ENCODE measurements at regions not wholly inside any gene's neighbourhood (a gene's known extent, or its start where the extent isn't known, plus 50 kb on each side); places are given as distances from the start of the nearest gene placed in this dataset.
"Not testable (repeated sequence)": the region's sequence is repeated elsewhere in the genome, so short reads cannot be mapped to it uniquely, and the experiment has no call there.

DNA sequence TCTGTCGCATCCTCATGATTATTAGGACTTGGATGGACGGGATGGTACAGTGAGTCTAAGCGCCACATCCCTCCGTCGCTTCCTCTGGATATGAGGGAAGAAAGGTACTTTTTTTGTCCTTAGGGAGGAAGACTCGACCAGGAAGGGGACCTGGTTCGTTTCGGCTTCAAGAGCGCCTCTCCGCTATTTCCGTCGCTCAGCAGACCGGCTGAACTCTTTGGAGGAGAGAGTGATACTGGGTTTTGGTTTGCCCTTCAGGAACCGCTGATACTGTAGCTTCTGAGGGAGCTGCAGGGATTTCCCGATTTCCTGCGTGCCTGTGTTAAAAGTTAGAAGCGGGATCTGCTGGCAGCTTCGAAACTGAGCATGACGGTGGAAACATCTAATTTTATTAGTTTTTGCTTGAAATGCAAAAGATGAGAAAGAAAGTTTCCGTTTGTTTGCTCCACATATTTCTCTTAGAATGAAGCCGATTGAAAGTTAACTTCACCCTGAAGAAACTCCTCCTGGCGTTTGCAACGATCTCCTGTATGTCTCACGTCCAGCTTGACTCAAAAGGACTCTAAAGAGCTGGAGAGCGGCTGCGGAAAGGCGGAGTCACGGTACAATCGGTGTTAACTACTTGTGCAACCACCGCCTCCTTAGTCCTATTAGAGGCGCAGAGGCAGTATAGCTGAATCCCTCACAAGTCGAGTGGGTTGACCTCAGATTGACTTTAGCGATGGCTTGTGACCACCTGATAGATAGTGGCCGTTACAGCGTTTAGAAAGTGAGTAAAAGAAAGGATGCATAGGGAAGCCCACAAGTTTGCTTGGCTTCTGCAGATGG, 129.4 kb downstream of the TRIM27 start:
- Histone ChIP-seq H3K9me3 (no peaks in the 10 kb centered on the region), H3K27me3 (peaks cover 87% of the 10 kb centered on the region), H3K4me1 (peaks cover 5% of the 10 kb centered on the region), H3K27ac (no peak overlapping the region), H3K36me3 (no peaks in the 10 kb centered on the region), H3K4me3 (no peak overlapping the region)
- DNase-seq (no peak), ATAC-seq (no peak)
- TF ChIP-seq, protein P1, sequence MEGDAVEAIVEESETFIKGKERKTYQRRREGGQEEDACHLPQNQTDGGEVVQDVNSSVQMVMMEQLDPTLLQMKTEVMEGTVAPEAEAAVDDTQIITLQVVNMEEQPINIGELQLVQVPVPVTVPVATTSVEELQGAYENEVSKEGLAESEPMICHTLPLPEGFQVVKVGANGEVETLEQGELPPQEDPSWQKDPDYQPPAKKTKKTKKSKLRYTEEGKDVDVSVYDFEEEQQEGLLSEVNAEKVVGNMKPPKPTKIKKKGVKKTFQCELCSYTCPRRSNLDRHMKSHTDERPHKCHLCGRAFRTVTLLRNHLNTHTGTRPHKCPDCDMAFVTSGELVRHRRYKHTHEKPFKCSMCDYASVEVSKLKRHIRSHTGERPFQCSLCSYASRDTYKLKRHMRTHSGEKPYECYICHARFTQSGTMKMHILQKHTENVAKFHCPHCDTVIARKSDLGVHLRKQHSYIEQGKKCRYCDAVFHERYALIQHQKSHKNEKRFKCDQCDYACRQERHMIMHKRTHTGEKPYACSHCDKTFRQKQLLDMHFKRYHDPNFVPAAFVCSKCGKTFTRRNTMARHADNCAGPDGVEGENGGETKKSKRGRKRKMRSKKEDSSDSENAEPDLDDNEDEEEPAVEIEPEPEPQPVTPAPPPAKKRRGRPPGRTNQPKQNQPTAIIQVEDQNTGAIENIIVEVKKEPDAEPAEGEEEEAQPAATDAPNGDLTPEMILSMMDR (IDR thresholded peaks at IDR 0.05) = no peak
- intact Hi-C loops (cut with DNase I) = no loop called here

DNA sequence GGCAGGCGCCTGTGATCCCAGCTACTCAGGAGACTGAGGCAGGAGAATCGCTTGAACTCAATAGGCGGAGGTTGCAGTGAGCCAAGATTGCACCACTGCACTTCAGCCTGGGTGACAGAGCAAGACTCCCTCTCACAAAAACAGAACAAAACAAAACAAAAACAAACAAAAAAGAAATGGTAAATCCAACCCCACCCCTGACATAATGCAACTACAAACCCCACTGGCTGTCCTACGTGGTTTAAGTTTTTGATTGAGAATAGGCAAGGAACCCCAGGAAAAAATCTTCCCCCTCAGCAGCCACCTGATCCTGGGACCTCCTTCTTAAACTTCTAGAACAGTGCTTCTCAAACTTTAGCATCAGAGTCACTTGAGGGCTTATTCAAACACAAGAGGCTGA, 123.1 kb downstream of the TRIM27 start:
- H3K27me3 ChIP-seq = peaks cover 61% of the 10 kb centered on the region
- H3K36me3 ChIP-seq; H3K4me3 ChIP-seq; H3K27ac ChIP-seq; ATAC-seq; H3K9me3 ChIP-seq; H3K4me1 ChIP-seq; intact Hi-C loops (cut with DNase I); DNase-seq: not testable (repeated sequence)

DNA sequence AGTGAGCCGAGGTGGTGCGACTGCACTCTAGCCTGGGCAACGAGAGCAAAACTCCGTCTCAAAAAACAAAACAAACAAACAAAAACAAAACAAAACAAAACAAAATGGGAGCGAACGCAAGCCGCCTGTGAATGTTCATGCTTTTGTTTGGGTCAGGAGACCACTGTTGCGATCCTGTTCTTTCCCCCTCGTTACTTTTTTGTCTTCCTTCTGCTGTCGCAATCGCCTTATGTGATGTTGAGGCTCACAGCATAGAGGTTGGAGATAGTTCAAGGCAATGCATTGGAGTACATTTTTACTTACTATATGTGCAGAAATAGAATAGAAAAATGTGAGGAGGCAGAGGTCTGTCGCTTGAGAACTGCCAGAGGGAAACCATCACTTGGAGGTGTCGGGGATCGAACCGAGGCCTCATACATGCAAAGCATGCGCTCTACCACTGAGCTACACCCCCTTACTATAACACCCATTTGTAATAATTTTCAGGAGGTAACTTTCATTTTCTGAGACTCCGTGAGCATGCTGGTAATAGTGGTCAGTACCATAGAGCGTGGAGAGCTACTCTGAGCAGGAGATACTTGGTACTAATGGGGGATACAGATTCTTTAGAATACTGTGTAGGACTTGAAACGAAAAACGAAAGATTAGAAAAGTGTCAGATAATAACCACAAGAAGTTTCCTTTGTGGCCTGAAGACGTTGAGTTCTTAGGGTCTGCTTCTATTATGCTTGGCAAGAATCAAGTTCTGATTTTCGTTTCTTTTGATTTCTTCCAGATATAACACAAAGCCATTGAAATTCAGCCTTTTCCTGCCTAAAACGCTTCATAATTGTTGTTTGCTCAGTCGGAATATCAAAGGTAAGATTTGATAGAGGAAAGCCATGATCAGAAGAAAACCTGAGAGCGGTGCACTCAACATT, 121.1 kb downstream of the TRIM27 start:
- TF ChIP-seq, protein P1 (IDR thresholded peaks at IDR 0.05) = no peak
- Histone ChIP-seq H3K27ac (no peak overlapping the region), H3K4me1 (no peaks in the 10 kb centered on the region), H3K4me3 (no peak overlapping the region), H3K9me3 (no peaks in the 10 kb centered on the region), H3K27me3 (peaks cover 57% of the 10 kb centered on the region), H3K36me3 (no peaks in the 10 kb centered on the region)
- DNase-seq = no peak
- intact Hi-C loops (cut with DNase I) = no loop called here
- ATAC-seq = no peak

DNA sequence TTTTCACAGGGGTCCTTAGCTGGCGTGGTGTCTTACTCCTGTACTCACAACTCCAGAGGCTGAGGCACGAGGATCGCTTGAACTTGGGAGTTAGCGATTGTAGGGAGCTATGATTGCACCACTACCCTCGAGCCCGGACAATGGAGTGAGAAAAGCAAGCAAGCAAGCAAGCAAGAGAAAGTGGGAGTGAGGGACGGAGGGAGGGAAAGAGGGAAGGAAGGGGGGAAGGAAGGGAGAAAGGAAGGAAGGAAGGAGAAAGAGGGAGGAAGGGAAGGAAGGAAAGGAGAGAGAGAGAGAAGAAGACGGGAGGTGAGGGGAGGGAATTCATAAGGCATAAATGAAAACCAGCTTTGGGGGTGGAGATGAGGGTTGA, 120.5 kb downstream of the TRIM27 start:
- H3K27ac ChIP-seq = no peak overlapping the region
- ATAC-seq = no peak
- no peak overlapping the region for H3K4me3 ChIP-seq
- TF ChIP-seq, protein P1 (IDR thresholded peaks at IDR 0.05) = no peak
- intact Hi-C loops (cut with DNase I) = no loop called here
- no peak for DNase-seq
- no peaks in the 10 kb centered on the region for H3K36me3 ChIP-seq
- H3K27me3 ChIP-seq = peaks cover 60% of the 10 kb centered on the region
- H3K4me1 ChIP-seq = no peaks in the 10 kb centered on the region
- no peaks in the 10 kb centered on the region for H3K9me3 ChIP-seq

DNA sequence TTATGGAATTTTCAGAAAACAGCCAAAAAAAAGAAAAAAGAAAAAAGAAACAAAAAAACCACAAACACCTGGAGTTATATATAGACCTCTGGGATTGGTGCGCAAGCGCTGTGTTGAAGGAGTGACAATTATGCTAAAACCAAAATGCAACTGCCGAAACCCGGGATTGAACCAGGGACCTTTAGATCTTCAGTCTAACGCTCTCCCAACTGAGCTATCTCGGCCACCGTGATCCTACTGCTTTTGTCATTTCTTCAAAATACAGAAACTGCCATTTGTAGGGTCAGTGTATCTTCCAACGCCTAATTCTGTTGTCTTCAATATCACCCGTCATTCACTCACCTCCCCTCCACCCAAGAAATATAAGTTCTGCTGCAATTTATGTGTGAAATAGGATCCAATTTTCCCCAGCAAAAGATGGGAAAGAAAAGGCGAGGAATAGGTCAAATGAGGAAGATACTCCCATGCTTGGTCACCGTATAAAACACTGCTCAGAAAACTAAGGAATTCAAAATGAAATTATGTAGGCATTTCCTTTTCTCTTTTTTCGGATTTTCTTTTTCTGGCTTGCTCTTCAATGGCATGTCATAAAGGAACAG, 116.0 kb downstream of the TRIM27 start:
- H3K4me1 ChIP-seq = no peaks in the 10 kb centered on the region
- no peaks in the 10 kb centered on the region for H3K36me3 ChIP-seq
- H3K4me3 ChIP-seq = no peak overlapping the region
- DNase-seq = no peak
- no peaks in the 10 kb centered on the region for H3K9me3 ChIP-seq
- peaks cover 87% of the 10 kb centered on the region for H3K27me3 ChIP-seq
- intact Hi-C loops (cut with DNase I) = no loop called here
- ATAC-seq = no peak
- TF ChIP-seq, protein P1 (IDR thresholded peaks at IDR 0.05) = no peak
- no peak overlapping the region for H3K27ac ChIP-seq

DNA sequence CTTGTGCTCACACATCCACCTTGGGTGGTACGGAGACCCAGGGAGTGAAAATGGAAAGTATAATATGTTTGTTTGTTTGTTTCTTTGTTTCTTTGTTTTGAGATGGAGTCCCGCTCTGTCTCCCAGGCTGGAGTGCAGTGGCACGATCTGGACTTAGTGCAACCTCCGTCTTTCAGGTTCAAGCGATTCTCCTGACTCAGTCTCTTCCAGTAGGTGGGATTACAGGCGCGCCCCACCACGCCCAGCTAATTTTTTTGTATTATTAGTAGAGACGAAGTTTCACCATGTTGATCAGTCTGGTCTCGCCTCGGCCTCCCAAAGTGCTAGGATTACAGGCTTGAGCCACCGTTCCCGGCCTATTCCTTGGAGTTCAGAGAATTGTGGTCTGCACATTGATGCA, 115.4 kb downstream of the TRIM27 start:
- Histone ChIP-seq H3K4me1 (no peaks in the 10 kb centered on the region), H3K27me3 (peaks cover 93% of the 10 kb centered on the region), H3K4me3 (no peak overlapping the region), H3K27ac (no peak overlapping the region), H3K36me3 (no peaks in the 10 kb centered on the region), H3K9me3 (no peaks in the 10 kb centered on the region)
- intact Hi-C loops (cut with DNase I) = no loop called here
- TF ChIP-seq, protein P1 (IDR thresholded peaks at IDR 0.05) = no peak
- no peak for ATAC-seq
- DNase-seq = no peak
